ENCODE measurements at regions not wholly inside any gene's neighbourhood (a gene's known extent, or its start where the extent isn't known, plus 50 kb on each side); places are given as distances from the start of the nearest gene placed in this dataset.

DNA sequence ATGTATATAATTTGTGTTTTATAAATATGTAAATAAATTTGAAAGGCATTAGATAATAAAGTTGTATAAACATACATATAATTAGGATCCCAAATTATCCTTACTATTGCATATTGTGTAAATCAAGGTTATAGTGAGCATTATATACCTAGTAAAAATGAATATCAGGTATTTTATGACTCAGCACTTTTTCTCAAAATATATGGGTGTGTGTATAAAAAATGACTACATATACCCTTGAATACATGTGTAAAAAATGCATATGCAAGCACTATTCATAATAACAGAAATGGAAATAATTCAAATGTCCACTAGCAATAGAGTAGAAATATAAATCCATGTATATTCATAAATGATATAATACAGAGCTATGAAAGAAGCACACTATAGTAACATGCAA is 870.9 kb upstream of the CNTNAP5 start:
- H3K4me1 ChIP-seq (ENCODE audit: control insufficient read depth in 5 of 5, insufficient read depth in 5 of 5, low read length in 5 of 5) = no peaks in the 10 kb centered on the region
- no peaks in the 10 kb centered on the region for H3K9me3 ChIP-seq (ENCODE audit: control insufficient read depth in 4 of 4, insufficient read depth in 3 of 4, low read length in 3 of 4)
- DNase-seq (no peak), ATAC-seq (ENCODE audit: insufficient read depth, low FRiP score) (no peak)
- TF ChIP-seq, protein P1, sequence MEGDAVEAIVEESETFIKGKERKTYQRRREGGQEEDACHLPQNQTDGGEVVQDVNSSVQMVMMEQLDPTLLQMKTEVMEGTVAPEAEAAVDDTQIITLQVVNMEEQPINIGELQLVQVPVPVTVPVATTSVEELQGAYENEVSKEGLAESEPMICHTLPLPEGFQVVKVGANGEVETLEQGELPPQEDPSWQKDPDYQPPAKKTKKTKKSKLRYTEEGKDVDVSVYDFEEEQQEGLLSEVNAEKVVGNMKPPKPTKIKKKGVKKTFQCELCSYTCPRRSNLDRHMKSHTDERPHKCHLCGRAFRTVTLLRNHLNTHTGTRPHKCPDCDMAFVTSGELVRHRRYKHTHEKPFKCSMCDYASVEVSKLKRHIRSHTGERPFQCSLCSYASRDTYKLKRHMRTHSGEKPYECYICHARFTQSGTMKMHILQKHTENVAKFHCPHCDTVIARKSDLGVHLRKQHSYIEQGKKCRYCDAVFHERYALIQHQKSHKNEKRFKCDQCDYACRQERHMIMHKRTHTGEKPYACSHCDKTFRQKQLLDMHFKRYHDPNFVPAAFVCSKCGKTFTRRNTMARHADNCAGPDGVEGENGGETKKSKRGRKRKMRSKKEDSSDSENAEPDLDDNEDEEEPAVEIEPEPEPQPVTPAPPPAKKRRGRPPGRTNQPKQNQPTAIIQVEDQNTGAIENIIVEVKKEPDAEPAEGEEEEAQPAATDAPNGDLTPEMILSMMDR (IDR thresholded peaks at IDR 0.05; ENCODE audit: control extremely low read depth, extremely low read depth) = no peak
- no peak overlapping the region for H3K9ac ChIP-seq (ENCODE audit: insufficient read depth in 1 of 2, low read length in 2 of 2)
- no peak overlapping the region for H3K27ac ChIP-seq (ENCODE audit: low read depth in 1 of 2, low read length in 1 of 2)
- no peaks in the 10 kb centered on the region for H3K36me3 ChIP-seq (ENCODE audit: control insufficient read depth in 4 of 4, insufficient read depth in 4 of 4, low read length in 4 of 4)
- no peaks in the 10 kb centered on the region for H3K27me3 ChIP-seq (ENCODE audit: control insufficient read depth in 3 of 3, insufficient read depth in 3 of 3, low read length in 2 of 3)
- no peak overlapping the region for H3K4me3 ChIP-seq

DNA sequence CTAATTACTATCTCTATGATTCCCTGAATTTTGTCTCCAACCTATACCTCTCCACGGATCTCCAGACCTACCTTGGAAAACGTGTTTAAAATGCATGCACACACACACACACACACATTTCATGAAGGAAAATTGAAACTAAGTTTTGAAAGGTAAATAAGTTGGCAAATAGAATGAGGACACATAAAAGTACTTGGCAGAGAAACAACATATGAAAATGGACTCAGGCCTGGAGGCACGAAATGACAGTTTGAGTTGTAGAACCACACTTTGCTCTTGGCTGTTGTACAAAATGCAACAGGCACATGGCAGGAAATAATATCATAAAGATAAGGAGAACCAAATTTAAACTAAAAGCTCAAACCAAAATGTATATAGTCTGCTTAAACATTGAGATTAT is 868.1 kb upstream of the CNTNAP5 start:
- ATAC-seq (ENCODE audit: insufficient read depth, low FRiP score) (no peak), DNase-seq (no peak)
- 52 to 62% methylated on average over 3 of the region's 3 CpGs for WGBS, 2 donors
- TF ChIP-seq, protein P1 (IDR thresholded peaks at IDR 0.05; ENCODE audit: control extremely low read depth, extremely low read depth) = no peak
- H3K27ac ChIP-seq (ENCODE audit: low read depth in 1 of 2, low read length in 1 of 2) = no peak overlapping the region
- no peaks in the 10 kb centered on the region for H3K36me3 ChIP-seq (ENCODE audit: control insufficient read depth in 4 of 4, insufficient read depth in 4 of 4, low read length in 4 of 4)
- H3K9ac ChIP-seq (ENCODE audit: insufficient read depth in 1 of 2, low read length in 2 of 2) = no peak overlapping the region
- H3K4me1 ChIP-seq (ENCODE audit: control insufficient read depth in 5 of 5, insufficient read depth in 5 of 5, low read length in 5 of 5) = no peaks in the 10 kb centered on the region
- no peak overlapping the region for H3K4me3 ChIP-seq
- no peaks in the 10 kb centered on the region for H3K27me3 ChIP-seq (ENCODE audit: control insufficient read depth in 3 of 3, insufficient read depth in 3 of 3, low read length in 2 of 3)
- no peaks in the 10 kb centered on the region for H3K9me3 ChIP-seq (ENCODE audit: control insufficient read depth in 4 of 4, insufficient read depth in 3 of 4, low read length in 3 of 4)

DNA sequence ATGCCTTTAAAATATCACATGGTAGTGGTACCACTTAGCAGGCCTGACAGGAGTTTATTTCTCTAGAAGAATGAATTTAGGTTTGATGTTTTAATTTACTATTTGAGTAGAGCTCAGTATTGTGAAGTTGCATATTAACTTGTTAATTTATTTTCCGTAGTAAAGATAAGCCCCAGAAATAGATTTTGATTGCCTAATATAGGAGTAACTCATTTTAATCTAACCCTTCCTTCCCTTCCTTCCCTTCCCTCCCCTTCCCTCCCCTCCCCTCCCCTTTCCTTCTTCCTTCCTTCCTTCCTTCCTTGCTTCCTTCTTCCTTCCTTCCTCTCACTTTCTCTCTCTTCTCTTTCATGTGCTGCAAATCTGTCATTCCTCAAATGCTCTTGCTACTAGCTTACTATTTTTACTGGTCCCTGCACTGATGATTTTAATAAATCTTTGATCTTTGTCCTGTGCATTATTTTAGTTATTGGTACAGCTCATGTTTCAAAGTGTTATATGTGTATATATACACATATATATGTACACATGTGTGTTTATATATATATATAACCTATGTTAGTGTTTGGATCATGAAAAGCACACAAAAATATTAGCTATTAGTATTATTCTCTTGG is 862.6 kb upstream of the CNTNAP5 start:
- TF ChIP-seq, protein P1 (IDR thresholded peaks at IDR 0.05; ENCODE audit: control extremely low read depth, extremely low read depth) = no peak
- H3K4me3 ChIP-seq = no peak overlapping the region
- no peak overlapping the region for H3K27ac ChIP-seq (ENCODE audit: low read depth in 1 of 2, low read length in 1 of 2)
- WGBS, 2 donors = 56 to 70% methylated on average over 1 of the region's 1 CpG
- H3K9ac ChIP-seq (ENCODE audit: insufficient read depth in 1 of 2, low read length in 2 of 2) = no peak overlapping the region
- H3K36me3 ChIP-seq (ENCODE audit: control insufficient read depth in 4 of 4, insufficient read depth in 4 of 4, low read length in 4 of 4) = no peaks in the 10 kb centered on the region
- ATAC-seq (ENCODE audit: insufficient read depth, low FRiP score) (no peak), DNase-seq (no peak)
- H3K9me3 ChIP-seq (ENCODE audit: control insufficient read depth in 4 of 4, insufficient read depth in 3 of 4, low read length in 3 of 4) = no peaks in the 10 kb centered on the region
- no peaks in the 10 kb centered on the region for H3K27me3 ChIP-seq (ENCODE audit: control insufficient read depth in 3 of 3, insufficient read depth in 3 of 3, low read length in 2 of 3)
- no peaks in the 10 kb centered on the region for H3K4me1 ChIP-seq (ENCODE audit: control insufficient read depth in 5 of 5, insufficient read depth in 5 of 5, low read length in 5 of 5)

DNA sequence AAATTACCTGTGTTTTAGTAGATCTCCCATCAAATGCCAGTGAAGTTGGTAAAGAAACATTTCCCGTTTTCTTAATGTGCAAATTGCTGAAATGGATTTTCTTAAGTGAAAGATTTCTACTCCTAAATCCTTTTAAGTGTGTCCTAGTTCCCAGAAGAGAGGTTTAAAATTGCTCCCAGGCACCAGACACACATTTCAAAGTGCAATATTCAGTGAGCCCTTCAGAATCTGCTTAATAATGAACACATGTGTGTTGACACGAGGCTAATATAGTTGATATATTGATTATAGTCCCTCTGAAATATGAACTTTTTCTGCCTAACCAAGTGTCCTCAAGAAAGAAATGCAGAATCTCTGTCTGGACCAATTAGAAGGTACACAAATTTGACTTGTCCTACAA is 861.7 kb upstream of the CNTNAP5 start:
- H3K9me3 ChIP-seq (ENCODE audit: control insufficient read depth in 4 of 4, insufficient read depth in 3 of 4, low read length in 3 of 4) = peaks cover 0 to 3% (median 0%) of the 10 kb centered on the region in 4 donors
- no peaks in the 10 kb centered on the region for H3K36me3 ChIP-seq (ENCODE audit: control insufficient read depth in 4 of 4, insufficient read depth in 4 of 4, low read length in 4 of 4)
- no peak for ATAC-seq (ENCODE audit: insufficient read depth, low FRiP score)
- H3K27ac ChIP-seq (ENCODE audit: low read depth in 1 of 2, low read length in 1 of 2) = no peak overlapping the region
- H3K4me1 ChIP-seq (ENCODE audit: control insufficient read depth in 5 of 5, insufficient read depth in 5 of 5, low read length in 5 of 5) = no peaks in the 10 kb centered on the region
- no peak overlapping the region for H3K9ac ChIP-seq (ENCODE audit: insufficient read depth in 1 of 2, low read length in 2 of 2)
- no peak overlapping the region for H3K4me3 ChIP-seq
- TF ChIP-seq, protein P1 (IDR thresholded peaks at IDR 0.05; ENCODE audit: control extremely low read depth, extremely low read depth) = no peak
- H3K27me3 ChIP-seq (ENCODE audit: control insufficient read depth in 3 of 3, insufficient read depth in 3 of 3, low read length in 2 of 3) = no peaks in the 10 kb centered on the region
- DNase-seq = no peak
- 49 to 78% methylated on average over 2 of the region's 2 CpGs for WGBS, 2 donors
